GM18520 (cell line): ENCODE measurements at regions not wholly inside any gene's neighbourhood (a gene's known extent, or its start where the extent isn't known, plus 50 kb on each side); places are given as distances from the start of the nearest gene placed in this dataset.
"Not testable (repeated sequence)": the region's sequence is repeated elsewhere in the genome, so short reads cannot be mapped to it uniquely, and the experiment has no call there.

Experiments
- ATAC-seq: cut with Tn5 transposase; IDR thresholded peaks from one replicate; pipeline ENCODE4 v1.9.1; 2021; ENCODE audit not compliant: unreplicated experiment

DNA sequence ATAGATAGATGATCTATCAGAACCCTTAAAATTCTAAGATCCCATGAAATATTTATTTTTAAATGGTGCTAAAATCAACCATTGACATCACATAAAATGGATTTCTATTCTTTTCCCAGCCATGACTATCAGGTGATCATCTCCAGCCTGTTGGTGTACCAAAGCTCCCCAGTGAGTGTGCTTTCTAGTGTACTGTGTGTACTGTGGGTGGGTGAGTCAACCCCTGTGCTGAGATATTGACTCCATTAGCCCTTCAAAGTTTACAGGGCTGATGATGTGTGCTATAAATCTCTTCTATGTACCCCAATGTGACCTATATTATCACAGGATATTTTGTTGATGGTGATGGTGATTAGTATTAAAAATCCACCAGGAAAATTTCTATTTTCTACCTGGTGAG lies 344.6 kb downstream of the MMUT start:
- ATAC-seq: no peak

- no peak for ATAC-seq
Measured at GRCh38 chr6:49110916-49111315, 352.1 kb downstream of the MMUT start.

- ATAC-seq: not testable (repeated sequence)
Measured at GRCh38 chr6:49097664-49098063, 365.4 kb downstream of the MMUT start.

DNA sequence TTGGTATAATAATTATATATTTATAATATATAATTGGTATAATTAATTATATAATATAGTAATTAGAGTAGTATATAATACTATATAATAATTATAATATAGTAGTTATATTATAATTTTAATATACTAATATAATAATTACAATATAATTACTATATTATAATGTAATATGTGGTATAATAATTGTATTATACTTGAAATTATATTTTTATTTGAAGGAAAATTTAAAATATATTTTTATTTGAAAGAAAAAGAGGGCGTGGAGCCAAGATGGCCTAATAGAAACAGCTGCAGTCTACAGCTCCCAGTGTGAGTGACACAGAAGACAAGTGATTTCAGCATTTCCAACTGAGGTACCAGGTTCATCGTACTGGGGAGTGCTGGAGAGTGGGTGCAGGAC lies 365.9 kb downstream of the MMUT start:
- ATAC-seq: no peak

GRCh38 chr6:49088631-49089030 lies 374.4 kb downstream of the MMUT start:
- no peak for ATAC-seq

DNA sequence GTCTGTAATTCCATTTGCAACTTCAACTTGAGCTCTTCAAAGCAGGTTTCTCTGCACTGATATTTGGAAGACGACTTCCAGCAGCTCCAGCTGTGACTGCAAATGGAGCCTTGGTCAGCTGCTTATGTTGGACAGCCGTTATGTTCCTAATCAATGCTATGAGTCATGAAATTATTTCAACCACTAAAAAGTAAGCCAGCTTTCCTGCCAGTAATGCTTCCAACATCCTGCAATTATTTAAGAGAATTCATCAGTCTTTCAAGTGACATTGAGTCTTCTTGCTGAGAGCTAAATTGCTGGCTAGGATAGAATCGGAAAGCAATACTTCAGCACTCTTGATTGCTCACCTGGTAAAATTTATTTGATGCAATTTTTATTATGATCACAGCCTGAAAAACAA lies 375.7 kb downstream of the MMUT start:
- ATAC-seq: no peak

DNA sequence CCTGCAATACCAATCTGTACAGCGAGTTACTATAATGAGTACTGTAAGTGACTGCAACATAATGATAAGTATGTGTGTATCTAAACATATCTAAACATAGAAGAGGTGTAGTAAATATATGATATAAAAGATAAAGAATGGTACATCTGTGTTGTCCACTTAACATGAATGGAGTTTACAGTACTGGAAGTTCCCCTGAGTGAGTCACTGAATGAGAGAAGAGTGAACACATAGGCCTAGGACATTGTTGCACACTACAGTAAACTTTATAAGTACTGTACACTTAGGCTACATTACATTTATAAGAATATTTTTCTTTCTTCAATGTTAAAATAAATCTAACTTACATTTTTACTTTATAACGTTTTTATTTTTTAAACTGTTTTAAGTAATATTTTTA lies 380.4 kb downstream of the MMUT start:
- no peak for ATAC-seq

DNA sequence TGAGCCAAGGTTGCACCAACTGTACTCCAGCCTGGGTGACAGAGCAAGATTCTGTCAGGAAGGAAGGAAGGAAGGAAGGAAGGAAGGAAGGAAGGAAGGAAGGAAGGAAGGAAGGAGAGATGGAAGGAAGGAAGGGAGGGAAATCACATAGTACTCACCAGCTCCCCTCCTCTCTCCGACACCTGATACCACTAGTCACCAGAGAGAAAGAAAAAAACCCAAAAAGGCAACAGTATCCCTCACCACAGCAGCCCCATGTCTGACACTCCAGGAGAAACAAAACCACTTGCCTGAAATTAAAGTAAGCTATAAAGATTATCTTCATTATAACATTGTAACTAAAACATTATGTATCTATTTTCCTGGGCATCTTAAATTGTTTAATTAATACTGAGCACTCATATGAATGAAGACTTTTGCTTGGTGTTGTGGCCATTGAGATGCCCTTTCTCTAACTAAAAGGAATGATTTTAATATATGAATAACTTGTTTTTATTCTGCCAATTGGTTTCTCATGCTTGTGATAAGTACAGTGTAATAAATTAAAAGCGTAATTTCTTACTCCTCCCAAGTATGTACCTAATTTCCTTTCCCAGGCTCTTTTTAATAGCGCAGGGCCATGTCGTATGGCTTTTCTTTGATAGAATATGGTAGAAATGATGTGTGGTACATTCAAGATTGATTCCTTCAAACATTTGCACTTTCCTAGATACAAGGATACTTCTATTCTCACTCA lies 390.0 kb downstream of the MMUT start:
- no peak for ATAC-seq

GRCh38 chr6:49072146-49072545 lies 390.9 kb downstream of the MMUT start:
- no peak for ATAC-seq

DNA sequence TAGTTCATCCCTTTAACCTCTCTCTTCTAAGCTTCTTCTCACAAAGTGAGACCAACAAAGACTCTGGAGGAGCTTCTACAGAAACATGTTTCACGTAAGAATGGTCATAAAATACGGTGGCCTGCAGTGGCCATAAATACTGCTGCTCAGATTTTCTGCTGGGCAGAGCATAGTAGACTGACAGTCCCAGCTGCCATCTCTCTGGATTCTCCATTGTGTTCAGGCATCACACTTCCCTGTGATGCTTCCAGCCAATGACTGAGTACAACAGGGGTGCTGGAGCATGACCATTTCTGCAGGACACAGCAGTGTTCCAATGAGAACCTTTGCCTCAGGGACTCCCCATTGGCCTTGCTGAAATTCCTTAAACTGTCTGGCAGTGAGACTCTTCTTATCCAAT lies 392.6 kb downstream of the MMUT start:
- no peak for ATAC-seq

DNA sequence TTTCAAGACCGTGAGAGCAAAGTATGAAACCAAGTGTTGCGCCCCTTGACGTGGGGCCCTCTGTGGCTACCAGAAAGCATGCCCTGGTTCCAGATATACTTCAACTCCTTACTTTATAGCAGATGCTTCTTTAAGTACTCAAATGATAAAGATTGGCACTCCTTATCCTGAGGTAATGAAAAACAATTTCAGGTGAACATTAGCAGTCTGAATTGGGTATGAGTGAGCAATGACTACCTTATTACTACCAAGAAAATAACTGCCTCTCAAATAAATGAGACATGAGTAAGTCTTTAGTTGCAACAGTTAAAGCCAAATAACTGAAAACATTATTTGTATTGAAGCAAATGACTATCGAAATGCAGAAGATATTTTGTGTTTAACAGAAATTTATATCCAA lies 408.7 kb downstream of the MMUT start:
- ATAC-seq: no peak

GRCh38 chr6:49052901-49053300 lies 410.2 kb downstream of the MMUT start:
- ATAC-seq: no peak

DNA sequence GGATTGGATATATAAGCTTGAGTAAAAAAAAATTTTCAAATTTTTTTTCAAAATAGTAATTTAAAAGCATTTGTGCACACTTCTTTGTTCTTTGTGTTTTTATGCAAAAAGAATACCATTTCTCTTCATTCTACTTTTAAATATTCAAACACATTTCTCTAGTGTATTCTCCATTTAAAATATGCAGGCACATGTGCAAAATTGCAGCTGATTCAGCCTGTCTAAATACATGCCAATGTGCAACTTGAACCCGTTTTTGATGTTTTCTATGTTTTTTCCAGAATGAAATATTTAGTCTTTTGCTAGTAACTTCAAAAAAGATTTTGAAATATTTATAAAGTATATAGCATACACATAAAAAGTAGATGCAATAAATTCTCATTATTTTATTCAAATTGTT lies 411.8 kb downstream of the MMUT start:
- ATAC-seq: no peak

- no peak for ATAC-seq
Measured at GRCh38 chr6:49050584-49050983, 412.5 kb downstream of the MMUT start.

GRCh38 chr6:49038294-49038822 lies 424.7 kb downstream of the MMUT start:
- ATAC-seq: no peak

- ATAC-seq: no peak
Measured at GRCh38 chr6:49030251-49031020, 432.6 kb downstream of the MMUT start.

- ATAC-seq: no peak
Measured at GRCh38 chr6:49027644-49028043, 435.4 kb downstream of the MMUT start.

GRCh38 chr6:49025273-49026240 lies 437.5 kb downstream of the MMUT start:
- no peak for ATAC-seq

DNA sequence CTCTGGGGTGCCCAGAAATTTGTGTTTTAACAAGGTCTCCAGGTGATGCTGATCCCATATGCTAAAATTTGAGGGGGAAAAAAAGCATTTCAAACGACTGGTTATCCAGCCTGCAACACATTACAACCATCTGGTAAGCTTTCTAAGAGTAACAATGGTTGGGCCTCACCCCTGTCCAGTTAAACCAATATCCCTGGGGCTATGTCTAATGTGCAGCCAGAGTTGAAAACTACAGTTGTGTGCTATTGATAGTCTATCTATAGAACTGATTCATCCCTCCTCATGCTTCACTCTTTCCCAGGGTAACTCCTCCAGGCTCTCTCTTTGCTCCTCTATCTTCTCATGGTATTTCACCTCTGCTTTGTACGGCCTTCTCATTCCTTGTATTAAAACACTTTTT lies 458.3 kb downstream of the MMUT start:
- no peak for ATAC-seq

DNA sequence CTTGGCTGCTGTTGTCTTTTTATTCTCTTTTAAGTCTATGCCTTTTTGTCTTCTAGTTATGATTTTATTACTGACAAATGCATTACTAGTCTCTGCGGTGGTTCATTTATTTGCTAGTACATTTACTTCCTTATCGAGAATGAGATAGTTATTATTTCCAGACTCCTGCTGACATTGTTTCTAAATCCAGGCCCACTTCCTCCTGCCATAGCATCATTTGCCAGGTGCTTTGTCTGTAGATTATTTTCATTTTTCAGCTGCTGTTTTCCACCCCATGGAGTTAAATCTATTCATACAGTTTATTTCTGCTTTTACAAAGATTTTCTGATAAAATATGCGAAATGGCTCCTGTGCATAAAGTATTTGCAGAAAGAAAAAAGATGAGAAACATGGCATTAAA lies 459.7 kb downstream of the MMUT start:
- ATAC-seq: no peak

DNA sequence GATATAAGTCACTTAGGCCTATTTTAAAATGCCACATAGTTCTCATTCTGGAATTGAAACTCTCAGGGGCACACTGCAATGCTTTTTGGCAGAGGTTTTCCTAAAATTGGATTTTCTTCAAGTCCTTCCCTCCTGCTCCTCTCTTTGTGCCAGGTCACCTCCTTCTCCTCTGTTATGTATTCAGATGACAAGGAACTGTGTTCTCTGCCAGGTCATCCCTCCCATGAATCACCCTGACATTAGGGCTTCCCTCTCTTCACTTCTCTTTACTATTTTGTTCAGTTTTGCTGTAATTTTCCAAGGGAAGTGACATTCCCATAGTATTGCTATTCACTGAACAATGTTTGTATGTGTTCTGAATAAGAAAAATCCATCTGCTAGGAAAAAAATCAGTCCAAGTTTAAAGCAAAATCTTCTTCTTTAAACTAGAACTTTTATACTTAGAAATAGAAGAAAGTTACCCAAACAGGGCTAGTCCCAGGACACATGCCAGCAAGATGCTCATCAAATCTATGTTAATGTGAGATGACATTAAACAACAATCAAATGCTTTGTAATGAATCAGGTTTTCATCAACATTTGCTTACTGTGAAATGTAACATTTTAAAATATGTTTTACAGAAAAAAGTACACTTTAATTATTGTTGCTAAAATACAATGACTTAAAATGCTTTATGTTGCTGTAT lies 461.1 kb downstream of the MMUT start:
- ATAC-seq: no peak
